NCI-H226 (cell line): ENCODE measurements at regions not wholly inside any gene's neighbourhood (a gene's known extent, or its start where the extent isn't known, plus 50 kb on each side); places are given as distances from the start of the nearest gene placed in this dataset.

ENCODE experiments used
- DNase-seq: peaks from one replicate; pipeline ENCODE4 v3.0.0-alpha.2; 2015

- no peak for DNase-seq
These were observed 771.2 kb upstream of the GJE1 start for GRCh38 chr6:141361559-141361958.

- DNase-seq = peak; percentile 78
These were observed 772.8 kb upstream of the GJE1 start for GRCh38 chr6:141359953-141360352.

GRCh38 chr6:141354191-141354955 is 778.4 kb upstream of the GJE1 start:
- no peak for DNase-seq

GRCh38 chr6:141351721-141352120 is 781.0 kb upstream of the GJE1 start:
- no peak for DNase-seq

GRCh38 chr6:141349710-141350109 is 783.0 kb upstream of the GJE1 start:
- no peak for DNase-seq

GRCh38 chr6:141347906-141348492 is 784.7 kb upstream of the GJE1 start:
- DNase-seq = no peak

GRCh38 chr6:141347086-141347485 is 785.6 kb upstream of the GJE1 start:
- DNase-seq = no peak

- DNase-seq = no peak
These were observed 786.2 kb upstream of the GJE1 start for GRCh38 chr6:141346535-141346934.

GRCh38 chr6:141337191-141337590 is 795.5 kb upstream of the GJE1 start:
- DNase-seq = no peak

GRCh38 chr6:141335477-141336273 is 797.0 kb upstream of the GJE1 start:
- DNase-seq = no peak

GRCh38 chr6:141326925-141327324 is 805.8 kb upstream of the GJE1 start:
- DNase-seq = no peak

GRCh38 chr6:141326426-141326825 is 806.3 kb upstream of the GJE1 start:
- DNase-seq = peak; percentile 95

- DNase-seq = no peak
These were observed 811.0 kb upstream of the GJE1 start for GRCh38 chr6:141321493-141322347.

GRCh38 chr6:141316236-141316635 is 816.5 kb upstream of the GJE1 start:
- no peak for DNase-seq

- no peak for DNase-seq
These were observed 818.7 kb upstream of the GJE1 start for GRCh38 chr6:141313986-141314385.

GRCh38 chr6:141309295-141309694 is 823.4 kb upstream of the GJE1 start:
- no peak for DNase-seq

GRCh38 chr6:141307309-141307998 is 825.3 kb upstream of the GJE1 start:
- peak; percentile 4 for DNase-seq

- DNase-seq = no peak
These were observed 828.8 kb upstream of the GJE1 start for GRCh38 chr6:141303907-141304306.

GRCh38 chr6:141301779-141302178 is 830.9 kb upstream of the GJE1 start:
- no peak for DNase-seq

- DNase-seq = no peak
These were observed 841.6 kb upstream of the GJE1 start for GRCh38 chr6:141290941-141291721.

- no peak for DNase-seq
These were observed 843.8 kb upstream of the GJE1 start for GRCh38 chr6:141288947-141289346.
